ENCODE measurements at regions not wholly inside any gene's neighbourhood (a gene's known extent, or its start where the extent isn't known, plus 50 kb on each side); places are given as distances from the start of the nearest gene placed in this dataset.
"Not testable (repeated sequence)": the region's sequence is repeated elsewhere in the genome, so short reads cannot be mapped to it uniquely, and the experiment has no call there.

- DNase-seq, result no peak
Measured at GRCh38 chrX:80929251-80929650, 119.6 kb upstream of the BRWD3 start.

- no peak for DNase-seq
Measured at GRCh38 chrX:80917919-80918318, 108.2 kb upstream of the BRWD3 start.

GRCh38 chrX:80912351-80912750, 102.7 kb upstream of the BRWD3 start:
- not testable (repeated sequence) for DNase-seq

GRCh38 chrX:80879916-80880315, 70.2 kb upstream of the BRWD3 start:
- no peak for DNase-seq

GRCh38 chrX:80879143-80879542, 69.5 kb upstream of the BRWD3 start:
- DNase-seq, result no peak

- peak; percentile 29 for DNase-seq
Measured at GRCh38 chrX:80876877-80877276, 67.2 kb upstream of the BRWD3 start.
